ENCODE measurements at regions not wholly inside any gene's neighbourhood (a gene's known extent, or its start where the extent isn't known, plus 50 kb on each side); places are given as distances from the start of the nearest gene placed in this dataset.

DNA sequence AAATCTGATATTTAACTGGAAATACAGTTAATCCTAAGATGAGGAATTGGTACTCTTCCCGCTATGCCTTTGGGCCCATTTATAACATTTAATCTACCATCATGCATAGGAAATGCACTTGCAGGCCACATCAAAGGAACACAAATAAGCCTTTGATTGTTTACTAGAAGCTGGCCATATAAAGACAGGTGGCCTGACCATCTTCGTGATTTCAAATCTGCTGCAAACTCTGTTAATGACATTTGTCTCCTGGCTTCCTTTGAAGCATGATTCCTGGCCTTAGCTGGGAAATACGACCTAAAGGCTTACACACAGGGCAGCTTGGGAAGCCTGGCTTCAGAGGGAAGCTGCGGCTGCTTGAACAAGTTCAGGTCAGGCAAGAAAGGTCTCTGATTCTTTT is 552.1 kb downstream of the CDH26 start:
- DNase-seq (ENCODE audit: low read depth), result no peak

DNA sequence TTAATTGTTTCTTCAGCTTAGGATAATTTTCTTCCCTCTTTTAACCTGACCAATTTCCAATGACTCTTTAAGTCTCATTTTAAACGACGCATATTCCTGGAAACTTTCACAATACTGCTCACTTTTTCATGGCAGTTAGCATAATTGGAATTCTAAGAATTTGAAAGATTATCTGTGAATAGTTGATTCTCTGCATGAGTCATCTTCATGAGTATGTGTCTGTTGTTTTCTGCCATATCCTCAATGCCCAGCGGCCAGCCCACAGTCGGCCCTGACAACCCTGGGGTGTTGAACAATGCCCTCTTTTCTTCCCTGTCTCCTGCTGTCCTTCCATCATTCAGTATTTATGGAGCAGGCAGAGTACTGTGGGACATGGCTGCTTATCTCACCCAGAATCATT is 554.2 kb downstream of the CDH26 start:
- no peak for DNase-seq (ENCODE audit: low read depth)

DNA sequence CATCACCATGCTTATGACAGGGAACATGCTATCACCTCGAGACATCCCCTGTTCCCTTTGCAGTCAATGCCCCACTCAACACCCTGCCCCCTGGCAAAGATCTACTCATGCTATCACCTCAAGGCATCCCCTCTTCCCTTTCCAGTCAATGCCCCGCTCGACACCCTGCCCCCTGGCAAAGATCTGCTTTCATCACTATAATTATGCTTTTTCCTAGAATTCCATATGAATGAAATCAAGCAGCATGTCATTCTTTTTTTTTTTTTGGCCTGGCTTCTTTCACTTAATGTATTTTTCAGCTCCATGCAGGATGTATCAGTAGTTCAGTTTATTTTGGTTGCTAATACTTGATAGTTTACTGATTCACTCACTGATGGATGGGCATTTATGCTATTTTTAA is 554.9 kb downstream of the CDH26 start:
- DNase-seq (ENCODE audit: low read depth), result no peak

DNA sequence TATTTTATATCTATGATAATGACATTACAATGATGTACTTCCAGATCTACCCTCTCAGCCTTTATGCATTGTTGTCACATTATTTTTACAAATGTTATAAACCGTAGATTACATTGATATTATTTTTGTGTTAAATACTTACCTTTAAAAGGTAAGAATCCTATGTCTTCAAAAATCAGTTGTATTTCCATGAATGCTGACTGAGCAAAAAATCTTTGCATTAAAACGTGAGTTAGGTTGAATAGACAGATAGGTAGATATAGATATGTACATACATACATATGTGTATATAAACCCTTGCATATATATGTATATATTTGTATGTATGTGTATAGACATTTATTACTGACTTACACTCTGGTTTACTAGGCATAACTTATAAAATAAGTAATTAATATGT is 558.2 kb downstream of the CDH26 start:
- no peak for DNase-seq (ENCODE audit: low read depth)

DNA sequence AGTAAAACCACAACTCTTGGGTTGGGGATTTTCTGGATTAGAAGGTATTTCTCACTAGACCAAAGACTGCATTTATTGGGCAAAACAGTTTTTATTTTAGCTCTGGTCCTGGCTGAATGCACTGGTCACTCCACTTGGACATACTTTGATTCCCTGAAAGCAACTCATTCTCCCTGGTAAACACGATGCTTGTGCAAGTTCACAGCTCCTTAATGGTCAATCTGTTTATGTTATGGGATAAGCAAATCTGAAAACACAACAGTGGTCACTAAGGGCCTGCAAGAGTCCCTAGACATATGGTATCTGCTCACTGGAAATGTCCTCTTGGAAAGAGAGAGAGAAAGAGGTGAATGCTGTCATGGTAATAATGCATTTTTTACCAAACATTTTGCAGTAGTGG is 559.8 kb downstream of the CDH26 start:
- no peak for DNase-seq (ENCODE audit: low read depth)

DNA sequence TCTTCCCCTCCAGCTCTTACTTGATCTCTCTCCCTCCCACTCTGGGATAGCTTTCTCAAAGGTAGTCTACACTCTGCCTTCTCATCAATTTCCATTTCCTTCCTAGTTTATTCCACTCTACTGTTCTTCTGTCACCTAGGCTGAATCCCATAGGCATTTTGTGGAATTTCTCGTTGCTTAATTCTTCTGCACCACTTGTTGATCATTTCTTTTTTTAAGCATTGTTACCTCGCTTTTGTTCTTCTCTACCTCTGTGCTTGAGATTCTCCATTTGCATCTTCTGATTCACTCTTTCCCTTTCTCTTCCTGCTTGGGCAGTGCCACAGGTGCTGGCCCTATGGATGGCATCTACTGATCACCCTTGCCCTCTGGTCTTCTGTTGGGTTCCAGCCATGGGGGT is 567.2 kb downstream of the CDH26 start:
- no peak for DNase-seq (ENCODE audit: low read depth)

DNA sequence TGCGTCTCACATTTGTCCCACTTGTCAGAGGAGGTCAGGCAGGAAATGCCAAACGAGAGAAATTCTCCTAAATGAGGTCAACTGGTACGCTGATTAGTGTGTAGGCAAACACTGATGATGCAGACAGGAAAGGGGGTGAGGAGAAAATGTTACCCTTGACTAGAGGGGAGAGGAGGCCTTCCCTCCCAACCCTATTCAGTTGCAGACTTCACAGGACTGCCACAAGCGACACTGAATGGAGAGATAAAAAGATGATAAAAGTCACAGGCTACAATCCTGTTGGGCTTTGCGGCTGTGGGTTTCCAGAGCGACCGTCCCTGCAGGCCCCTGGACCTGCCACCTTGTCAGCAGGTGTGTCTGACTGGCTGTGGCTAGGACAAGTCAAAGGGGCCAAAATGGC is 569.4 kb downstream of the CDH26 start:
- DNase-seq (ENCODE audit: low read depth), result no peak

DNA sequence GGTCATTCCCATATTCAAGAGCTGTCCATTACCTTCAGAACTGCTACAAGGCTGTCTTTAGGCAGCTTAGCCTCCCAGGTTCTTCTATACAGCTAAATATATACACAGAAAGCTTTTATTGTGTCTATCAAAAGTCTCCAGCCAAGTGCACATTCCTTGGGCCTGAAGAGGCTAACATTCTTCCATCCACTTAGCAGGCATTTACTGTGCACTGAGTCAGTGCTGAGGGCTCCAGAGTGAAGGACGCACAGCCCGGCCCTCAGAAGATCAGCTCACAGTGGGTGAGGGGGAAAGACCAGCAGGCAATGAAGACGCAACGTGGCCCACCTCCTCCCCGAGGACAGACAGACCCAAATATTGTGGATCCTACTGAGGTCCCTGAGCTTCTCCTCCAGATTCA is 569.9 kb downstream of the CDH26 start:
- DNase-seq (ENCODE audit: low read depth), result no peak

DNA sequence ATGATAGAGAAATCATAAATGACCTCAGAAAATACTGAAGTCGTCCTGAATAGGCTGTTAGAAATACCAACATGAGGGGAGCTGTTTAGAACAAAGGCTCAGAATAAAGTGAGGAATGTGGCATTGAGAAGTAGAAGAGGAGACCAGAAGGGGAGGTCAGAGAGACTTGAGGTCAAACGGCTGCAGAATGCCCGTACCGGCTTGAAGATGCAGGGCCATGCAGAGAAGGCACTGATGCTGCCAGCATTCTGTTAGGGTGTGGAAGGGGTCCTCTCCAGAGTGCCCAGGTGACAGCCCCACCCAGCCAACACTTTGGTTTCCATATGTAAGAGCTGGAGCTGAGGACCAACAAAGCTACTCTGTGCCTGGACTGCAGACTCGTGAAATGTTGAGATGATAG is 570.9 kb downstream of the CDH26 start:
- DNase-seq (ENCODE audit: low read depth), result no peak

DNA sequence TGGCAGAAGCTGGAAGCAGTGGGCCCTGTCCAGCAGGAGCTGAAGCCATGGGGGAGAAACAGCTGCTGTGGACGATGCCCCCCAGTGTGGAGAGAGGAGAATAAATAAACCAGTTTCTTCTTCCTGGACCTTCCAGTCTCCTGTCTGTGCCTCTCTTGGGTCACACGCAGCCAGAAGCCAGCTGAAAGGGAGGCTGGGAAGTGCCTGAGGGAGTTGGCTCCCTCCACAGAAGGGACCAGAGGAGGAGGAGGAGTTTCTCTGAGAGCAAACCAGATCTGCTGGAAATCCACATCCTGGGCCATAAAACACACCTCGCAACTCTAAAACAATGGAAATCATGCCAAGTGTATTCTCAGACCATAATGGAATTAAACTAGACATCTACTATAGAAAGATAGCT is 577.0 kb downstream of the CDH26 start:
- DNase-seq (ENCODE audit: low read depth), result no peak

DNA sequence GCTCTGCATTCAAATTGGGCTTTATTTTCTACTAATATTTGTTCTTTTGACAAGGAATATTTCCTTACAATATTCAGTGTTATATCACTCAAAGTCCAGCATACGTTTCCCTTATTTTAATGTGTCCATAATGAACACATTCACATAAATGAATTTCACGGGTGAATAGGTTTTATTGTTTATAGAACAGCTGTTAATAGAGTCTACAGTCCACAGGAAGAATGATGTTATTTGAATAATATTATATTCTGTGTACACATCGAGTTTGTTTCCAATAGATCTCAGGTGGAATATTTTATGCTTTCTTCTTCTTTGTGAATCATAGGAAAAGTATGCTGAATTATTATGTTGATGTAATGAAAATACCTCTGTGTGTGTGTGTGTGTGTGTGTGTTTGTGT is 582.4 kb downstream of the CDH26 start:
- no peak for DNase-seq (ENCODE audit: low read depth)

DNA sequence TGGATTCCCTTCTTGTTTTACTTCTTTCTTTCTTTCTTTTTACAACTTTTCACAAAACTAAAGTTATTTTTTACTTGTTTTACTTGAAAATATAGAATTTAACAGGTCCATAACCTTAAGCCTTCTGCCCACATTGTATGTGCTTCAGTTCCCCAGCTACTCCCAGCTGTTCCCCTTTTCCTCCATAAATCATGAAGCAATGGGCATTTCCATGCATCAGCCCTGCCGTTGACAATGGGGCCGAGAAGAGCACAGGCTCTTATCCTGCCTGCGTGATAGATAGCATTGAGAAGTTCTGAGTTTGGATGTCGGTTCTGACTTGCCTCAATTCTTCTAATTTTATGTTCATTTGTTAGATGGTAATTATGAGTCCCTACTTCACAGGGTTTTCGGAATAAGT is 583.8 kb downstream of the CDH26 start:
- no peak for DNase-seq (ENCODE audit: low read depth)

DNA sequence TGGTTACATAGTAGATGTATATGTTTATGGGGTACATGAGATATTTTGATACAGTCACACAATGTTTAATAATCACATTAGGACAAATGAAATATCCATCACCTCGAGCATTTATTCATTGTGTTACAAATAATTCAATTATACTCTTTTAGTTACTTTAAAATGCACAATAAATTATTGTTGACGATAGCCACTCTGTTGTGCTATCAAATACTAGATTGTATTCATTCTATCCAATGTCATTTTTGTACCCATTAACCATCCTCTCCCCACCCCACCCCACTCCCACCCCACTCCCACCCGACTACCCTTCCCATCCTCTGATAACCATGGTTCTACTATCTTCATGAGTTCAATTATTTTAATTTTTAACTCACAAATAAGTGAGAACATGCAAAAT is 585.4 kb downstream of the CDH26 start:
- DNase-seq (ENCODE audit: low read depth), result no peak

DNA sequence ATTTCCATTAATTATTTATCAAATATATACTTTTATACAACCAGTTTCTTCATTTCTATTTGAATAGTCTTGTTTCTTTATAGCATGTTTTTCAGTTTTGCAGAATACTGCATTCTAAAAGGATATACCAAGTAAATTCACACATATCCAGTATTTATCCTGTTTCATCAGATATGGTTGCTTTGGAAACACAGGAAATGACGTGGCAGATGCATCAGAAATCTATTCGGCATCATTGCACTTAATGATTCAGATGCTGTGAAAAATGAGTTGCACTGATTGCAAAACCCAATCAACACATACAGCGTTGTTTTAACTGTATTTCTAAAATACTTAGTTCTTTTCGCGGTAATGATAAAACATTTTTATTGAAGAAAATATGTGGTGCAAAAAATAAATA is 594.9 kb downstream of the CDH26 start:
- DNase-seq (ENCODE audit: low read depth), result no peak

DNA sequence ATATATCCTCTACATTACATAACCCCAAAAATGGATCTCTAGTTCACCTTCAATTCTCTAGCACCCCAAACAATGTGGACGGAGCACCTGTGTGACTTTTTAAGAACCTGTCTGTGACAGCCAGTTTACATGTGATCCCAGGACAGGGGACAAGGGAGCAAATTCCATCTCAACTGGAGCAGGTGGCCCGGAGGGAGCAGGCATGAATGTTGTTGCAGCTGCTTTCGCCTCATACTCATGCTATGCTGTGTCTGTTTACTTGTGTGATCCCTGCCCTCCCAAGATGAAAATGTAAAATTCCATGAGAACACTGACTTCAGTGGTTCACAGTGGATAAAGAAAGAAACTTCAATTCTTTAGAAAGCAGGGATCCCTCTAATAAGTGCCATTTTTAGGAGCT is 600.3 kb downstream of the CDH26 start:
- no peak for DNase-seq (ENCODE audit: low read depth)

DNA sequence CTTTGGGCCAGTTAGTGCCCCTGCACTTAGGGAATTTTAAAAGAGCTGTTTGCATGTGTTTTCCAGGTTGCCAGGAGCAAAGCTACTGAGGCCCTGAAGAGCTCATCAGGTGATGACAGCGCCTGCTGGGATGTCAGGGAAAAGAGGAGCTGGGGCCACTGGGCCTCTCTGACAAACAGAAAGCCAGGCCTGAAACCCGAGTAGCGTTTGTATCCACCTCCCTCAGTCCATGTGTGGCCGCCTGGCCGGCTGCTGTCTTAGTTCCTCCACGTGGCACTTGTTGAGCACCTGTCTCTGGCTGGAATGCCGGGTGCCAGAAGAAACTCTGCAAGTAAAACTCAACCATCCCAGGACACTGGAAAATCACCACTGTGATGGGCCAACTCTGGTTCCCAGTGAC is 601.2 kb downstream of the CDH26 start:
- DNase-seq (ENCODE audit: low read depth), result no peak

DNA sequence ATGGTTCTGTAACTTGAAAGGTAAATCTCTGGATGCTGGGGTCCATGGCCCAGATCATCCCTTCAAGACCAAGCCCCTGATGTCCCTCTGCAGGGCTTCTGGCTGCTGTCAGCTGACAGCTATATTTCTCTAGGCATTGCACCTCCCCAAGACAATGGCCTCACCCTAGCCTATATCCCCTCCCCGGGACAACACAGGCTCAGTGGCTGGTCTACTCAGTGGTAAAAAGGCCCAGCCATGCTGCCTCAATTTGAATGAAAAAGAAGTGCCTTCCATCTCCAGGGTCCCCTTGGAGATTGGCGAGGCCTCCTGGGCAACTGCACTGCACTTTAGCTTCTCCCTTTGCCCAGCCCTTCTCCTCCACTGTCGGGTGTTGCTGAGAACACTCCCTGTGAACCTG is 602.8 kb downstream of the CDH26 start:
- DNase-seq (ENCODE audit: low read depth), result no peak

DNA sequence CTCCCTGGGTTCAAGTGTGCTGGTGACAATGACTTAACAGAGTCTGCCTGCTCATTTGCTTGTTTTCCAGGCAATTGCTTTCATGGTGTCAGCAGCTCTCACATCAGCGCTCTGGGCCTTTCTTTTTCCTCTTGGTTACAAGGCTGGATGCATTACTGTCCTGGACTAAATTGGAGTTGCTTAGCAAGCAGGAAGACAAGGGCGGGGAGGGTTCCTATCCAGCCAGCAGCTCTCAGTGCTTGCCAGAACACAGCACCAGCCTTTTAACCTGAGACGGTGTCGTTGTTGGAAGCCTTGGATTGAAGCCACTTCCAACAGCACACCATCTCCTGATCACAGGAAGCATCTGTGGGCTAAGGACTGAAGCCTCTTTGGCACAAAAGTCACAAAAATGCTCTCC is 606.9 kb downstream of the CDH26 start:
- no peak for DNase-seq (ENCODE audit: low read depth)

DNA sequence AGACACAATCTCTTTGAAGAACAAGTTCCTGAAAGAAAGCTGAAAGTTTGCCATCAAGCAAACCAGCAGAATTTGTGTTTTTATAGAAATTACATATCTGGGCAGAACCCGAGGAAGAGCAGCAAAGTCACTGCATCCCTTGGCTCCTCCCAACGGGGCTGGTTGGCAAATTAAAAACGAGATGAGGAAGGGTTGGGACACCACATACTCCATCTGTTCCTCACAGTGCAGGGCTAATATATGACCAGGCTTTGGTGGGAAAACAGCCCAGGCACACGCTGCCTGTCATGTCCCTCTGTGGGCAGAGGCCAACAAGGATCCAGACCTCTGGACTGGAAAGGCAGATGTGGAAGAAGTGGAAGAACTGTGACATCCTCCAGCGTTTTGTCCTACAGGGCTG is 607.3 kb downstream of the CDH26 start:
- DNase-seq (ENCODE audit: low read depth), result no peak

DNA sequence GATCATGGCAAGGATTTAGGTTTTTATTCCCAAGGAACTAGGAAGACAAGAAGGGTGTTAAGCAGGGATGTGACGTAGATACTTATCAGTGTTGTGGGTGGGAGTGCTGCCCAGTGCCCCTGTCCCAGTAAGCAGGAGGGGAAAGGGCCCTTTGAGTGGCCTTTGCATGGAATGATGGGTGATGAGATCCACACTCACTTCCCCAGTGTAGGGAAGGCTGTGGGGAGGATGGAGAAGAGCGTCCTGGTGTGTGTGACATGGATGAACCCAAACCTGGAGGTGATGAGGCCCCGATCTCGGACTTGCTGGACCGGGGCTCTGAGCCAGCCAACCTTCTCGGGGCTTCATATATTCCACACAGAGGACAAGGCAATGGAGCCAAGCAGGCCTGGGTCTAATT is 610.9 kb downstream of the CDH26 start:
- no peak for DNase-seq (ENCODE audit: low read depth)

DNA sequence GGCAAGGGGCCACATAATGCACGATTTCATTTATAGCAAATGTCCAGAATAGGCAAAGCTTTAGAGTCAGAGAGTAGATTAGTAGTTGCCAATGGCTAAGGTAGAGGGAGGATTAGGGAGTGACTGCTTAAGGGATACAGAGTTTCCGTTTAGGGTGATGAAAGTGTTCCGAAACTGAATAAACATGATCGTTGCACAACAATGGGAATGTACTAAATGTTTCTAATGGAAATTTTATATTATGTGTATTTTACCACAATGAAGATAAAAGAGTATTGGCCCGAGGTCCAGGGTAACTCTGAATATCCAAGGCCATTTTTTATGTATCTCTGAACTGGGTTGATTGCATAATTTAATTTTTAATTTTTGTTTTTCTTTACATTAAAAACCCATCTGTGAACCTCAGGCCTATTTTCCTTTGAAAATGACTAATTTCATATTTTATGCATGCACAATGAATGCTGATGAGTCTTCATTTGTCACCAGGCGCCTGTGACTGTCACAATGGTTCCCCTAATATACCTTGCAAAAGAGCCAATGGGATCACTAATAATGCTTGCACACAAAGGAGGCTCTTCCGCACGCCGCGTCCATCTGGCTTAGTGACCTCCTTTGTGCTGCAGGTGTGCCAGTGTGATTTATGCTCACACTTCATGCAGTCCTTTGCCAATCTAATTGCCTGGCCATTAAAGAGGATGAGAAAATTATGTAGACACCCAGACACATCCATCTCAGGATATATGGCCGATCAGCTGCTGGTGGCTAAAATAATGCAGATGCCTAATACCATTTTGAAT is 612.5 kb downstream of the CDH26 start:
- no peak for DNase-seq (ENCODE audit: low read depth)

DNA sequence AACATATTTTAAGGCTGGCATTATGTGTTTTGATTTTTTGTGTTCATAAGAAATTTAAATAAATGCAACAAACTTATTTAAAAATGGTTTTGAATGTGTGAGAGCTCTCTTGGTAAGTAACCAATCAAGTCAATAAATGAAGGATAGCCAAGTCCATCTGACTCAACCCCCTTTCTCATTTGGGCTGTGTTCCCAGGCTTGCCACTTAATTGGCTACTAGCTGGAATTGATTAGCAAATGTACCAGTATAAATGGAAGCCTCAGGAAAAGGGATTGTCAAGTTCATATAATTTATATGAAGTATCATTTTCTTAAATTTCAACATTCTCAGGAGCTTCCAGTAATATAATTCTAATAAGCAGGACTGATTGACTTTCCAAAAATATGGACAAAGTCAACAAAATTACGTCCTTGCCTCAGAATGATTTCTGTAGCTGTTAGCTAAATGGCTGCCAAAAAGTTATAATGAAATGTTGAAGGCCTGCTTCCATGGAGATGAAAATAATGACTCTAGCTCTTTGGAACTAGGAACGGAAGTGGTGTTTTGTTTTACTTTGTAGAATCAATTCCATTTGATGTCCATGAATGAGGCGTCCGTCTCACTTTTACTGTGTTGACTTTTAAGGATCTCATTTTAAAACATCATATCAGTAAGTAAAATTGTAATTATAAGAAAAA is 614.9 kb downstream of the CDH26 start:
- DNase-seq (ENCODE audit: low read depth), result no peak

DNA sequence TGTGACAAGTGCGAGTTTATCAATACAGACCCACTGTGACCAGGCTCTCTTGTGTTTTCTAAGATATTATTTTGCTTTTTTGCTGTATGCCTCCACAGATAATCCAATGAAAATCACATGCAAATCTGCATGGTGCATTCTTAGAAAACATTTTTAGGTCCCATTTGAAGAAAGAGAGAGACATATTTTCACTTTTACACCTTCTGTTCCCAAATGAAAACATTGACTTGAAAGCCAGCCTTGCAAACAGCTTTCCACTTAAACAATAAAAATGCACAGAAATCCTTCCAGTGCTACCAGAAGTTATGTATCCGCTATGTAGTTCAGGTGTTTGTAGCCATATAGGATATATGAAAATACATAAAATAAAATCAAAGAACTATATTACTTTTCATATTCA is 618.0 kb downstream of the CDH26 start:
- DNase-seq (ENCODE audit: low read depth), result no peak

DNA sequence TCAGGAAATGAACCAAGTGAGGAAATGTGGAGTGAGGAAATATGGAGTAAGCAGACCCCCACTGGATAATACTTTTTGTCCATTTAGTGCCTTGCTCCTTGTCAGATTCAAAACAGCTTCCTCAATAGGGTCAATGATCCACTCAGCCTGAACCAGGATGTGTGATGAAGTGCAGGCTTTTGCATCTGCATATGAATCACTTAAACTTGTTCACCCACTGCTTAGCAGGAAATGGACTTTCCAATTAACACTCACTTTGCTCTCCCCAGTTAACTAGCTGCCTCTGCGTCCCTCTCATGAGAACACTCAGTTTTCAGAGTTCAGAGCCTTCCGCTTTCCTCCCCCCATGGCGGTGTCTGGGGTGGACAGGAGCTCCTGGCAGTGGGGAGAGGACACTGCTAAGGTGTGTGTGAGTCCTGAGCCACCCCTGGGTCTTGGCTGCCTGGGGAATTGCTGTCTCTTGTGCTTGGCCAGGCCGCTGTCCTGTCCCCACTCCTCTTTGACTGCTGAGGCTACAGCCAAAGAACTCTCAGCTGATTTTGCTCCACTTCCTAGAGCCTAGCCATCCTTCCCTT is 621.8 kb downstream of the CDH26 start:
- no peak for DNase-seq (ENCODE audit: low read depth)

Measured in stimulated activated CD8-positive, alpha-beta memory T cell treated with anti-CD3 and anti-CD28 coated beads, Interleukin-12 subunit alpha, Interleukin-12 subunit beta, amount 100 ng/mL, for 1 hour (primary cell).